ENCODE measurements at regions not wholly inside any gene's neighbourhood (a gene's known extent, or its start where the extent isn't known, plus 50 kb on each side); places are given as distances from the start of the nearest gene placed in this dataset.

DNA sequence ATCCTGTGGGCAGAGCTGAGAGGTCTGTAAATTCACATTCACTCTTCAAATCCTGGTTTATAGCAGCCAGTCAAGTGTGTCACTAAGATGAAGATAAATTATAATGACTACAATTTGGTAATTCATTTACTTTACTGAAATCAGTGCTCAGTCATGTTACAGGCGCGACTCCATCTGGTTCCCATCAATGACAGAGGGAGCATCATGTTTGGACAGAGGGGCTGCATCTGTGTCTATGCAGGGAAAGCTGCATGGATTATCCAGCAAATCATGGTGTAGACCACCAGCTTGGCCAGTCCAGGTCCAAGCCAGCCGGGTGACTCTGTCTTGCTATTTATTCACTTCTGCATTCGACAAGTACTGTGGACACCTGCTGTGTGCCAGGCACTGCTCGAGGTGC is 214.1 kb upstream of the ZNF32 start:
- in situ Hi-C loops (cut with HindIII; ENCODE audit: low pct_unique_long_range_greater_than_20kb, low sequenced_read_pairs), result no loop called here
- no peaks in the 10 kb centered on the region for H3K4me1 ChIP-seq (ENCODE audit: control insufficient read depth, insufficient read depth, low read length)
- no peak overlapping the region for H3K4me3 ChIP-seq (ENCODE audit: low read depth in 2 of 2, low read length in 2 of 2)
- DNase-seq (ENCODE audit: low read depth, low spot score), result no peak
- H3K27ac ChIP-seq (ENCODE audit: low read length), result no peak overlapping the region
- H3K36me3 ChIP-seq (ENCODE audit: control insufficient read depth, insufficient read depth, low read length), result no peaks in the 10 kb centered on the region
- CTCF ChIA-PET, result no interaction called here
- no peak for TF ChIP-seq TCF7L2 (IDR thresholded peaks at IDR 0.05; ENCODE audit: low read depth, low read length)
- TF ChIP-seq SIN3A (IDR thresholded peaks at IDR 0.05; ENCODE audit: borderline replicate concordance, insufficient read depth, low read depth, low read length), result no peak
- no peak for TF ChIP-seq POLR2AphosphoS5 (IDR thresholded peaks at IDR 0.05; ENCODE audit: low read depth, low read length)
- TF ChIP-seq, protein P1, sequence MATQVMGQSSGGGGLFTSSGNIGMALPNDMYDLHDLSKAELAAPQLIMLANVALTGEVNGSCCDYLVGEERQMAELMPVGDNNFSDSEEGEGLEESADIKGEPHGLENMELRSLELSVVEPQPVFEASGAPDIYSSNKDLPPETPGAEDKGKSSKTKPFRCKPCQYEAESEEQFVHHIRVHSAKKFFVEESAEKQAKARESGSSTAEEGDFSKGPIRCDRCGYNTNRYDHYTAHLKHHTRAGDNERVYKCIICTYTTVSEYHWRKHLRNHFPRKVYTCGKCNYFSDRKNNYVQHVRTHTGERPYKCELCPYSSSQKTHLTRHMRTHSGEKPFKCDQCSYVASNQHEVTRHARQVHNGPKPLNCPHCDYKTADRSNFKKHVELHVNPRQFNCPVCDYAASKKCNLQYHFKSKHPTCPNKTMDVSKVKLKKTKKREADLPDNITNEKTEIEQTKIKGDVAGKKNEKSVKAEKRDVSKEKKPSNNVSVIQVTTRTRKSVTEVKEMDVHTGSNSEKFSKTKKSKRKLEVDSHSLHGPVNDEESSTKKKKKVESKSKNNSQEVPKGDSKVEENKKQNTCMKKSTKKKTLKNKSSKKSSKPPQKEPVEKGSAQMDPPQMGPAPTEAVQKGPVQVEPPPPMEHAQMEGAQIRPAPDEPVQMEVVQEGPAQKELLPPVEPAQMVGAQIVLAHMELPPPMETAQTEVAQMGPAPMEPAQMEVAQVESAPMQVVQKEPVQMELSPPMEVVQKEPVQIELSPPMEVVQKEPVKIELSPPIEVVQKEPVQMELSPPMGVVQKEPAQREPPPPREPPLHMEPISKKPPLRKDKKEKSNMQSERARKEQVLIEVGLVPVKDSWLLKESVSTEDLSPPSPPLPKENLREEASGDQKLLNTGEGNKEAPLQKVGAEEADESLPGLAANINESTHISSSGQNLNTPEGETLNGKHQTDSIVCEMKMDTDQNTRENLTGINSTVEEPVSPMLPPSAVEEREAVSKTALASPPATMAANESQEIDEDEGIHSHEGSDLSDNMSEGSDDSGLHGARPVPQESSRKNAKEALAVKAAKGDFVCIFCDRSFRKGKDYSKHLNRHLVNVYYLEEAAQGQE (IDR thresholded peaks at IDR 0.05; ENCODE audit: insufficient read depth in 1 of 2, low read depth in 2 of 2, low read length in 1 of 2), result no peak
- TF ChIP-seq CTCF (IDR thresholded peaks at IDR 0.05), result no peak
- BruUV-seq (replicated peaks), result no TSS peak
- peaks cover 11% of the 10 kb centered on the region; the same call in 1 of the 2 replicates for H3K27me3 ChIP-seq (ENCODE audit: control insufficient read depth, insufficient read depth, low read length)
- H3K9me3 ChIP-seq (ENCODE audit: control insufficient read depth, insufficient read depth, low read depth, low read length), result no peaks in the 10 kb centered on the region
- intact Hi-C loops (cut with micrococcal nuclease; ENCODE audit: unreplicated experiment), result no loop called here
- no peak for ATAC-seq
- POLR2A ChIA-PET, result no interaction called here

GRCh38 chr10:43861966-43862751 is 213.5 kb upstream of the ZNF32 start:
- H3K4me1 ChIP-seq (ENCODE audit: control insufficient read depth, insufficient read depth, low read length), result no peaks in the 10 kb centered on the region

More at GRCh38 chr10:43861966-43862751, 213.5 kb upstream of the ZNF32 start:
- H3K27ac ChIP-seq (ENCODE audit: low read length), result no peak overlapping the region
- intact Hi-C loops (cut with micrococcal nuclease; ENCODE audit: unreplicated experiment), result no loop called here
- DNase-seq (ENCODE audit: low read depth, low spot score) (no peak), ATAC-seq (no peak)
- peaks cover 11% of the 10 kb centered on the region; the same call in 1 of the 2 replicates for H3K27me3 ChIP-seq (ENCODE audit: control insufficient read depth, insufficient read depth, low read length)
- TF ChIP-seq TCF7L2 (IDR thresholded peaks at IDR 0.05; ENCODE audit: low read depth, low read length) (no peak), SIN3A (IDR thresholded peaks at IDR 0.05; ENCODE audit: borderline replicate concordance, insufficient read depth, low read depth, low read length) (no peak), CTCF (IDR thresholded peaks at IDR 0.05) (no peak), POLR2AphosphoS5 (IDR thresholded peaks at IDR 0.05; ENCODE audit: low read depth, low read length) (no peak)
- TF ChIP-seq, protein P1 (IDR thresholded peaks at IDR 0.05; ENCODE audit: insufficient read depth in 1 of 2, low read depth in 2 of 2, low read length in 1 of 2), result no peak
- H3K9me3 ChIP-seq (ENCODE audit: control insufficient read depth, insufficient read depth, low read depth, low read length), result no peaks in the 10 kb centered on the region
- no peaks in the 10 kb centered on the region for H3K36me3 ChIP-seq (ENCODE audit: control insufficient read depth, insufficient read depth, low read length)
- ChIA-PET CTCF (no interaction called here), POLR2A (no interaction called here)
- in situ Hi-C loops (cut with HindIII; ENCODE audit: low pct_unique_long_range_greater_than_20kb, low sequenced_read_pairs), result no loop called here
- H3K4me3 ChIP-seq (ENCODE audit: low read depth in 2 of 2, low read length in 2 of 2), result no peak overlapping the region
- no TSS peak for BruUV-seq (replicated peaks)
